GM06990 (cell line): ENCODE measurements at regions not wholly inside any gene's neighbourhood (a gene's known extent, or its start where the extent isn't known, plus 50 kb on each side); places are given as distances from the start of the nearest gene placed in this dataset.

Source experiments
- DNase-seq: peaks from one replicate; pipeline ENCODE4 v3.0.0-alpha.2; 2011; ENCODE audit not compliant: insufficient read length; ENCODE audit errors: extremely low read depth
- H3K27me3 ChIP-seq: replicated peaks from 2 replicates; pipeline ENCODE4 v1.6.0; 2011; ENCODE audit warnings: low read length; ENCODE audit not compliant: control insufficient read depth, insufficient read depth
- H3K36me3 ChIP-seq: 2 replicates; pipeline ENCODE4 v1.5.1; 2011; ENCODE audit warnings: low read length; ENCODE audit not compliant: control insufficient read depth, insufficient read depth
- H3K4me3 ChIP-seq: replicated peaks from 2 replicates; pipeline ENCODE4 v1.5.1; 2011; ENCODE audit warnings: low read depth, mild to moderate bottlenecking, control low read depth, low read length
- TF ChIP-seq, protein P1 (sequence below): IDR thresholded peaks from 2 replicates; pipeline ENCODE4 v1.5.1; 2011; ENCODE audit warnings: low read length, control low read depth, mild to moderate bottlenecking, inconsistent platforms; ENCODE audit not compliant: insufficient read depth, poor library complexity, severe bottlenecking

DNA sequence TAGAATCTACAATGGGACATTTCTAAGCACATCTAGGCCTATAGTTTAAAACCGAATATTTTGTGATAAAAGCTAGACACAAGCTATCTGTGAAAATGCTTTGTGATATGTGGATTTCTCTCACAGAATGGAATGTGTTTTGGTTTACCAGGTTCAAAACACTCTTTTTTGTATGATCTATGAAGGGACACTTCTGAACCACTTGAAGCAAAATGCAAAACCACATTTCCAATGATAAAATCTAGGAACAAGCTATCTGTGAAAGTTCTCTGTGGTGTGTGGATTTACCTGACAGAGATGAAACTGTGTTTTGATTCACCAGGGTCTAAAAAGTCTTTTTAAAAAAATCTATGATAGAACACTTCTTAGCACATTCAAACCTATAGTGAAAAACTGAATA, 2192.4 kb downstream of the TP53TG3F start:
- TF ChIP-seq, protein P1, sequence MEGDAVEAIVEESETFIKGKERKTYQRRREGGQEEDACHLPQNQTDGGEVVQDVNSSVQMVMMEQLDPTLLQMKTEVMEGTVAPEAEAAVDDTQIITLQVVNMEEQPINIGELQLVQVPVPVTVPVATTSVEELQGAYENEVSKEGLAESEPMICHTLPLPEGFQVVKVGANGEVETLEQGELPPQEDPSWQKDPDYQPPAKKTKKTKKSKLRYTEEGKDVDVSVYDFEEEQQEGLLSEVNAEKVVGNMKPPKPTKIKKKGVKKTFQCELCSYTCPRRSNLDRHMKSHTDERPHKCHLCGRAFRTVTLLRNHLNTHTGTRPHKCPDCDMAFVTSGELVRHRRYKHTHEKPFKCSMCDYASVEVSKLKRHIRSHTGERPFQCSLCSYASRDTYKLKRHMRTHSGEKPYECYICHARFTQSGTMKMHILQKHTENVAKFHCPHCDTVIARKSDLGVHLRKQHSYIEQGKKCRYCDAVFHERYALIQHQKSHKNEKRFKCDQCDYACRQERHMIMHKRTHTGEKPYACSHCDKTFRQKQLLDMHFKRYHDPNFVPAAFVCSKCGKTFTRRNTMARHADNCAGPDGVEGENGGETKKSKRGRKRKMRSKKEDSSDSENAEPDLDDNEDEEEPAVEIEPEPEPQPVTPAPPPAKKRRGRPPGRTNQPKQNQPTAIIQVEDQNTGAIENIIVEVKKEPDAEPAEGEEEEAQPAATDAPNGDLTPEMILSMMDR, result no peak
- Histone ChIP-seq H3K4me3 (no peak overlapping the region), H3K27me3 (no peaks in the 10 kb centered on the region), H3K36me3 (no peaks in the 10 kb centered on the region)
- no peak for DNase-seq

DNA sequence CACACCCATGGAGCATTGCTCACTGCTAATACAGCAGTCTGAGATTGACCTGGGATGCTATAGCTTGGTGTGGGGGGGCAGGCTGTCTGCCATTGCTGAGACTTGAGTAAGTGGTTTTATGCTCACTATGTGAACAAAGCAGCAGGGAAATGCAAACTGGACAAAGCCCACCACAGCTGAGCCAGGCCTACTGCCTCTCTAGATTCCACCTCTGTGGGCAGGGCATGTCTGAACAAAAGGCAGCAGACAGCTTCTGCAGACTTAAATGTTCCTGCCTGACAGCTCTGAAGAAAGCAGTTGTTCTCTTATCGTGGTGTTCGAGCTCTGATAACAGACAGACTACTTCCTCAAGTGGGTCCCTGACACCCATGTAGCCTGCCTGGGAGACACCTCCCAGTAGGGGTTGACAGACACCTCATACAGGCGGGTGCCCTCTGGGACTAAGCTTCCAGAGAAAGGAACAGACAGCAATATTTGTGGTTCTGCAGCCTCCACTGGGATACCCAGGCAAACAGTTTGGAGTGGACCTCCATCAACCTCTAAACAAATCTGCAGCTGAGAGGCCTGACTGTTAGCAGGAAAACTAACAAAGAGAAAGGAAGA, 2204.8 kb downstream of the TP53TG3F start:
- TF ChIP-seq, protein P1, result no peak
- H3K36me3 ChIP-seq, result no peaks in the 10 kb centered on the region
- H3K27me3 ChIP-seq, result no peaks in the 10 kb centered on the region
- no peak overlapping the region for H3K4me3 ChIP-seq
- DNase-seq, result no peak

DNA sequence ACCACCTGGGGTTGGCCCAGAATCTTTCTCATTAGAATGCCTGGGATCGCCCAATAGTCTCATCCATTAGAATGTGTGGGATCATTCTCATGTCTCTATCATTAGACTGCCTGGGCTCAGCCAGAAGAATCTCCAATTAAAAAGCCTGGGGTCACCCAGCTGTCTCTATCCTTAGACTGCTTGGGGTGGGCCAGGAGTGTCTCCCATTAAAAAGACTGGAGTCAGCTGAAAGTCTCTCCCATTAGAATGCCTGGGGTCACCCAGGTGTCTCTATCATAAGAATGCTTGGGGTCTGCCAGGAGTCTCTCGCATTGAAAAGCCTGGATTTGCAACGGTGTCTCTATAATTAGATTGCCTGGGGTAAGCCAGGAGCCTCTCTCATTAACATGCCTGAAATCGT, 2225.7 kb downstream of the TP53TG3F start:
- H3K27me3 ChIP-seq, result no peaks in the 10 kb centered on the region
- no peak for DNase-seq

DNA sequence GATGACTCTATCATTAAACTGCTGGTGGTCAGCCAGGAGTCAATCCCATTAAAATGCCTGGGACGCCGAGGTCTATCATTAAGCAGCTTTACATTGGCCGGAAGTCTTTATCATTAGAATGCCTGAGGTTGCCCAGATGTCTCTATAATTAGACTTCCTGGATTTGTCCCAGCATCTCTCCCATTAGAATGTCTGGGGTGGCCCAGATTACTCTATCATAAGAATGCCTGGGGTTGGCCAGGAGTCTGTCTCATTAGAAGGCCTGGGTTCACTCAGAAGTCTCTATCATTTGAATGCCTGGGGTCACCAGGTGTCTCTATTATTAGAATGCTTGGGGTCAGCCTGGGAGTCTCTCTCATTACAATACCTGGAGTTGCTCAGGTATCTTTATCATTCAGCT, 2227.2 kb downstream of the TP53TG3F start:
- Histone ChIP-seq H3K36me3 (no peaks in the 10 kb centered on the region), H3K27me3 (no peaks in the 10 kb centered on the region), H3K4me3 (no peak overlapping the region)
- TF ChIP-seq, protein P1, result no peak
- no peak for DNase-seq

More for the DNA sequence above, 2225.7 kb downstream of the TP53TG3F start:
- Histone ChIP-seq H3K36me3 (no peaks in the 10 kb centered on the region), H3K4me3 (no peak overlapping the region)
- TF ChIP-seq, protein P1, result no peak

DNA sequence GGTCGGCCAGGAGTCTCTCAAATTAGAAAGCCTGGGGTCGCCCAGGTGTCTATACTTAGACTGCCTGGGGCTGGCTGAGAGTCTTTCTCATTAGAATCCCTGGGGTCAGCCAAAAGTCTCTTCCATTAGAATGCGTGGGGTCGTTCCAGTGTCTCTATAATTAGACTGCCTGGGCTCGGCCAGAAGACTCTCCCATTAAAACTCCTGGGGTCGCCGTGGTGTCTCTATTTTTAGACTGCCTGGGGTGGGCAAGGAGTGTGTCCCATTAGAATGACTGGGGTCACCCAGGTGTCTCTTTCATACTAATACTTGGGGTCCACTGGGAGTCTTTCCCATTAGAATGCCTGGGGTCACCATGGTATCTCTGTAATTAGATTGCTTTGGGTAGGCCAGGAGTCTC, 2227.7 kb downstream of the TP53TG3F start:
- TF ChIP-seq, protein P1, result no peak
- Histone ChIP-seq H3K27me3 (no peaks in the 10 kb centered on the region), H3K36me3 (no peaks in the 10 kb centered on the region), H3K4me3 (no peak overlapping the region)
- DNase-seq, result no peak

DNA sequence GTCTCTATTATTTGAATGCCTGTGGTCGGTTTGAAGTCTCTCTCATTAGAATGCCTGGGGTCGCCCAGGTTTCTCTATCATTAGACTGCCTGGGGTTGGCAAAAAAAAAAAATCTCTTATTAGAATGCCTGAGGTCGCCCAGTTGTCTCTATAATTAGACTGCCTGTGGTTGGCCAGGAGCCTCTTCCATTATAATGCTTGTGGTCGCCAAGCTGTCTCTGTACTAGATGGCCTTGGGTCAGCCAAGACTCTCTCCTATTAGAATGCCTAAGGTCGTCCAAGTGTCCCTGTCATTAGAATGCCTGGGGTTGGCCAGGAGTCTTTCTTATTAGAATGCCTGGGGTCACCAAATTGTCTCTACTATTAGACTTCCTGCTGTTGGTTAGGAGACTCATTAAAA, 2228.4 kb downstream of the TP53TG3F start:
- TF ChIP-seq, protein P1, result no peak
- no peak for DNase-seq

More for the DNA sequence above, 2228.4 kb downstream of the TP53TG3F start:
- H3K4me3 ChIP-seq, result no peak overlapping the region
- H3K27me3 ChIP-seq, result no peaks in the 10 kb centered on the region
- H3K36me3 ChIP-seq, result no peaks in the 10 kb centered on the region
